Gastrocnemius medialis (tissue), 4 donors: ENCODE measurements at regions not wholly inside any gene's neighbourhood (a gene's known extent, or its start where the extent isn't known, plus 50 kb on each side); places are given as distances from the start of the nearest gene placed in this dataset.

Experiments used
- ATAC-seq, 2 donors: fragments of 150-250 bp; one replicate each; pipeline ENCODE4 v1.9.1; 2016
- DNase-seq, 2 donors: peaks; one replicate each; pipeline ENCODE4 v3.0.0-alpha.2; 2019
- H3K27ac ChIP-seq, 4 donors: fragments of 200-600 bp; sonication (generic); 1 replicate in 1 of 4; 2 replicates in 3 of 4; pipeline ENCODE4 v1.5.1; 2016 to 2018; ENCODE audit warnings: mild to moderate bottlenecking in 2 of 4, moderate library complexity in 1 of 4
- H3K27me3 ChIP-seq, 3 donors: fragments of 200-600 bp; sonication (generic) in 2 of 3; 1 replicate in 1 of 3; 2 replicates in 2 of 3; pipeline versions ENCODE4 v1.5.1 to v1.6.0; 2016 to 2019; ENCODE audit warnings: mild to moderate bottlenecking in 1 of 3, moderate library complexity in 1 of 3
- H3K36me3 ChIP-seq, 2 donors: fragments of 200-600 bp; sonication (generic) in 1 of 2; one replicate each; pipeline ENCODE4 v1.5.1; 2017 to 2018
- H3K4me1 ChIP-seq, 2 donors: fragments of 200-600 bp; sonication (generic) in 1 of 2; one replicate each; pipeline ENCODE4 v1.5.1; 2016 to 2017; ENCODE audit warnings: mild to moderate bottlenecking in 2 of 2
- H3K4me3 ChIP-seq, 4 donors: fragments of 200-600 bp; sonication (generic) in 3 of 4; 1 replicate in 1 of 4; 2 replicates in 3 of 4; pipeline ENCODE4 v1.5.1; 2016 to 2019; ENCODE audit warnings: mild to moderate bottlenecking in 2 of 4
- H3K9me3 ChIP-seq, 3 donors: fragments of 200-600 bp; sonication (generic) in 2 of 3; 1 replicate in 1 of 3; 2 replicates in 2 of 3; pipeline ENCODE4 v1.5.1; 2016 to 2019
- POLR2A ChIP-seq, 2 donors: fragments of 450-650 bp; IDR thresholded peaks; one replicate each; pipeline ENCODE4 v1.6.1; 2017; ENCODE audit warnings: antibody characterized with exemption in 2 of 2, mild to moderate bottlenecking in 2 of 2, moderate library complexity in 2 of 2
- in situ Hi-C, 4 donors: fragments of 200-750 bp; cut with MboI; loops; one replicate each; pipeline versions ENCODE4 v1.15.0 to v1.8.0; 2017; ENCODE audit warnings: low sequenced_read_pairs in 4 of 4
- intact Hi-C: fragments of 100-400 bp; cut with DNase I; formaldehyde crosslinking; loops from one replicate; pipeline ENCODE4 v1.15.1; 2023; ENCODE audit warnings: low total_unique reads
- TF ChIP-seq, protein P1 (sequence below), 5 experiments: fragments of 450-650 bp in 3 of 5; fragments of 200-600 bp in 2 of 5; sonication (generic) in 2 of 5; IDR thresholded peaks in 4 of 5; conservative IDR thresholded peaks in 1 of 5; 1 replicate in 4 of 5; 2 replicates in 1 of 5; pipeline ENCODE4 v1.5.1; 2016 to 2019; ENCODE audit warnings: antibody characterized with exemption in 5 of 5, mild to moderate bottlenecking in 3 of 5, moderate library complexity in 3 of 5

DNA sequence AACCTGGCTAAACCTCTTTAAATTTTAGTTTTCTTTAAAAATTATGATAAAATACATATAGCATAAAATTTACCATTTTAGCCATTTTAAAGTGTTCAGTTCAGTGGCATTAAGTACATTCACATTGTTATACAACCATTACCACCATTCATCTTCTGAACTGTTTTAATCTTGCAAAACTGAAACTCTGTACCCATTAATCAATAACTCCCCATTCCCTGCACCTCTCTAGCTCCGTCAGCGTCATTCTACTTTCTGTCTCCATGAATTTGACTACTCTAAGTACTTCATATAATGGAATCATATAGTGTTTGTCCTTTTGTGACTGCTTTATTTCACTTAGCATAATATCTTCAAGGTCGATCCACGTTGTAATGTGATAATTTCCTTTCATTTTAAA, 75.8 kb upstream of the DDHD1 start:
- no peaks in the 10 kb centered on the region for H3K36me3 ChIP-seq
- in situ Hi-C loops = no loop called here
- H3K27me3 ChIP-seq = no peaks in the 10 kb centered on the region
- DNase-seq (no peak), ATAC-seq (no peak)
- TF ChIP-seq POLR2A (IDR thresholded peaks at IDR 0.05) = no peak
- TF ChIP-seq, protein P1, sequence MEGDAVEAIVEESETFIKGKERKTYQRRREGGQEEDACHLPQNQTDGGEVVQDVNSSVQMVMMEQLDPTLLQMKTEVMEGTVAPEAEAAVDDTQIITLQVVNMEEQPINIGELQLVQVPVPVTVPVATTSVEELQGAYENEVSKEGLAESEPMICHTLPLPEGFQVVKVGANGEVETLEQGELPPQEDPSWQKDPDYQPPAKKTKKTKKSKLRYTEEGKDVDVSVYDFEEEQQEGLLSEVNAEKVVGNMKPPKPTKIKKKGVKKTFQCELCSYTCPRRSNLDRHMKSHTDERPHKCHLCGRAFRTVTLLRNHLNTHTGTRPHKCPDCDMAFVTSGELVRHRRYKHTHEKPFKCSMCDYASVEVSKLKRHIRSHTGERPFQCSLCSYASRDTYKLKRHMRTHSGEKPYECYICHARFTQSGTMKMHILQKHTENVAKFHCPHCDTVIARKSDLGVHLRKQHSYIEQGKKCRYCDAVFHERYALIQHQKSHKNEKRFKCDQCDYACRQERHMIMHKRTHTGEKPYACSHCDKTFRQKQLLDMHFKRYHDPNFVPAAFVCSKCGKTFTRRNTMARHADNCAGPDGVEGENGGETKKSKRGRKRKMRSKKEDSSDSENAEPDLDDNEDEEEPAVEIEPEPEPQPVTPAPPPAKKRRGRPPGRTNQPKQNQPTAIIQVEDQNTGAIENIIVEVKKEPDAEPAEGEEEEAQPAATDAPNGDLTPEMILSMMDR (IDR thresholded peaks at IDR 0.05 in 4 of 5, conservative IDR thresholded peaks at IDR 0.05 in 1 of 5) = no peak
- no peaks in the 10 kb centered on the region for H3K4me1 ChIP-seq
- H3K9me3 ChIP-seq = peaks cover 0 to 3% (median 0%) of the 10 kb centered on the region in 3 donors
- H3K27ac ChIP-seq = no peak overlapping the region
- no peak overlapping the region for H3K4me3 ChIP-seq
- intact Hi-C loops = no loop called here

DNA sequence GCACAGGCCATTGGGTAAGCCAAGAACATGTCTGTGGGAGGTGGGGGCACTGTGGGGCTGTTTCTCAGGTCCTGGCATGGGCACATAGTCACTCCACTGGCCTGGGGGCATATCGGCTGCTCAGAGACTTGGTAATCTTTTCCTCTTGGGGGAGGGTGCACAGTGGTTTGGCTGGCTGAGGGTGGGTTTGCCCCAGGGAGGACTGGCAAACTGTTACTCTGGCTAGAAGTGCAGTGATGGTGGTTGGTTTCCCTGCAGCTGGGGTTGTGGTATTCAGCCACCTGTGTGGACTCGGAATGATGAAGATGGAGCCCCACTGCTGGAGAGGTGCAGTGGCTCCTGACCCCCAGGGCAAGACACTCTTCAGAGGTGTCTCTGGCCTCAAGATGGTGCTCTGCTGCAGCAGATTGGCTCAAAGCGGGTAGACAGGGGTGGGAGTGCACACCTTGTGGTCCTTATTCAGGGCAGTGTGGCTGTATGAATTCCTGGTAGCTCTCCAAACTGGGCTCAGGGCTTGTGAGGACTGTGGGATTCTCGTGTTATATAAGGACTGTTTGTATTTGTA, 74.1 kb upstream of the DDHD1 start:
- intact Hi-C loops = no loop called here
- no peak for DNase-seq
- no peak for TF ChIP-seq POLR2A (IDR thresholded peaks at IDR 0.05)
- TF ChIP-seq, protein P1 (IDR thresholded peaks at IDR 0.05 in 4 of 5, conservative IDR thresholded peaks at IDR 0.05 in 1 of 5) = no peak
- in situ Hi-C loops = no loop called here
- Histone ChIP-seq H3K27ac (no peak overlapping the region), H3K4me3 (no peak overlapping the region), H3K9me3 (peaks cover 0 to 3% (median 0%) of the 10 kb centered on the region in 3 donors), H3K4me1 (no peaks in the 10 kb centered on the region), H3K27me3 (no peaks in the 10 kb centered on the region), H3K36me3 (no peaks in the 10 kb centered on the region)
- ATAC-seq = no peak

DNA sequence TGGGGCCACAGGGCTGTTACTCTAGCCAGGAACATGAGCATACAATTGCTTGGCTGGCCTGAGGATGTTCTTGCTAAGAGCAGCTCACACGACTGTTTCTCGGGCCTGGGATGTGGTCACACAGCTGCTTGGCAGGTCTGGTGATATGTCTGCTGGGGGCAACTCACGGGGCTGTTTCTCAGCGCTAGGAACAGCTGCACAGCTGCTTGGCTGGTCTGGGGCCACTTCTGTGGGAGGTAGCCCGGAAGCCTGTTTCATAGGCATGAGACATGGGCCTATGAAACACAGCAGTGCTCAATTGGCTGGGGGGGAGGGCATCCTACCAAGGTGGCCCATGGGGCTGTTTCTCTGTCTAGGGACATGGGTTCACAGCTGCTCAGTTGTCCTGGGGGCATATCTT, 73.4 kb upstream of the DDHD1 start:
- DNase-seq (peak; percentile 25 to 43), ATAC-seq (peak in 1 of 2 donors; percentile 42)
- Histone ChIP-seq H3K4me1 (no peaks in the 10 kb centered on the region), H3K27ac (no peak overlapping the region), H3K36me3 (no peaks in the 10 kb centered on the region), H3K9me3 (peaks cover 0 to 3% (median 0%) of the 10 kb centered on the region in 3 donors), H3K27me3 (no peaks in the 10 kb centered on the region), H3K4me3 (no peak overlapping the region)
- TF ChIP-seq POLR2A (IDR thresholded peaks at IDR 0.05) = no peak
- TF ChIP-seq, protein P1 (IDR thresholded peaks at IDR 0.05 in 4 of 5, conservative IDR thresholded peaks at IDR 0.05 in 1 of 5) = no peak
- intact Hi-C loops (no loop called here), in situ Hi-C loops (no loop called here)

DNA sequence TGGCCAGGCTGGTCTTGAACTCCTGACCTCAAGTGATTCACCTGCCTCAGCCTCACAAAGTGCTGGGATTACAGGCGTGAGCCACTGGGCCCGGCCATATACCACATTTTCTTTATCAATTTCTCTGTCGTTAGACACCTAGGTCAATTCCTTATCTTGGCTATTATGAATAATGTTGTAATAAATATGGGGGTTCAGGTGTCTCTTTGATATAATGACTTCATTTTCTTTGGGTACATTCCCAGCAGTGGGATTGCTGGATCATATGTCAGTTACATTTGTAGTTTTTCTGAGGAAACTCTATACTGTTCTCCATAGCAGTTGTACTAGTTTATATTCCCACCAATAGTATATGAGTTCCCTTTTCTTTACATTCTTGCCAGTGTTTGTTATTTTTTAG, 67.8 kb upstream of the DDHD1 start:
- ATAC-seq = no peak
- in situ Hi-C loops = no loop called here

More for the DNA sequence above, 67.8 kb upstream of the DDHD1 start:
- H3K27me3 ChIP-seq = no peaks in the 10 kb centered on the region
- no peaks in the 10 kb centered on the region for H3K36me3 ChIP-seq
- H3K4me1 ChIP-seq = peaks cover 0 to 3% of the 10 kb centered on the region in 2 donors
- intact Hi-C loops = no loop called here
- H3K27ac ChIP-seq = no peak overlapping the region
- TF ChIP-seq POLR2A (IDR thresholded peaks at IDR 0.05) = no peak
- TF ChIP-seq, protein P1 (IDR thresholded peaks at IDR 0.05 in 4 of 5, conservative IDR thresholded peaks at IDR 0.05 in 1 of 5) = no peak
- DNase-seq = no peak
- H3K9me3 ChIP-seq = peaks cover 0 to 3% (median 0%) of the 10 kb centered on the region in 3 donors
- no peak overlapping the region for H3K4me3 ChIP-seq
